CD4-positive, CD25-positive, alpha-beta regulatory T cell (primary cell): ENCODE measurements at regions not wholly inside any gene's neighbourhood (a gene's known extent, or its start where the extent isn't known, plus 50 kb on each side); places are given as distances from the start of the nearest gene placed in this dataset.

Experiments
- ATAC-seq, 2 donors: fragments of 150-1000 bp; cut with Tn5 transposase; one replicate each; pipeline ENCODE4 v1.10.0; 2021; ENCODE audit warnings: low read depth in 2 of 2, moderate number of reproducible peaks in 2 of 2, moderate library complexity in 1 of 2
- DNase-seq, 3 donors: peaks; one replicate each; pipeline versions ENCODE4 v3.0.0 to v3.0.0-alpha.2; 2012 to 2022; ENCODE audit warnings: mixed read lengths in 1 of 3
- H3K27ac ChIP-seq: one replicate; pipeline ENCODE4 v1.7.0; 2013; ENCODE audit warnings: mild to moderate bottlenecking, low read length; ENCODE audit not compliant: insufficient read depth, poor library complexity, severe bottlenecking
- H3K27me3 ChIP-seq: one replicate; pipeline ENCODE4 v1.7.0; 2013; ENCODE audit warnings: low read length; ENCODE audit not compliant: control insufficient read depth, insufficient read depth
- H3K36me3 ChIP-seq: one replicate; pipeline ENCODE4 v1.7.0; 2013; ENCODE audit warnings: mild to moderate bottlenecking, low read length, moderate library complexity; ENCODE audit not compliant: control insufficient read depth, insufficient read depth
- H3K4me1 ChIP-seq: 2 replicates; pipeline ENCODE4 v1.7.0; 2013; ENCODE audit warnings: mild to moderate bottlenecking, low read length; ENCODE audit not compliant: insufficient read depth, control insufficient read depth, poor library complexity, severe bottlenecking
- H3K4me3 ChIP-seq: one replicate; pipeline ENCODE4 v1.7.0; 2013; ENCODE audit warnings: low read depth, mild to moderate bottlenecking, low read length, moderate library complexity
- H3K9me3 ChIP-seq, 2 experiments: 1 replicate in 1 of 2; 2 replicates in 1 of 2; pipeline ENCODE4 v1.7.0; 2013; ENCODE audit warnings: low read length in 2 of 2, mild to moderate bottlenecking in 1 of 2, moderate library complexity in 1 of 2; ENCODE audit not compliant: control insufficient read depth in 2 of 2
- H3K27ac Mint-ChIP-seq, 3 donors: one replicate each; pipeline ENCODE4 v1.8.0; 2020 to 2022; ENCODE audit warnings: mild to moderate bottlenecking in 3 of 3, mixed read lengths in 3 of 3, moderate library complexity in 2 of 3
- H3K27me3 Mint-ChIP-seq: one replicate; pipeline ENCODE4 v1.8.0; 2022; ENCODE audit warnings: mild to moderate bottlenecking, mixed read lengths
- H3K36me3 Mint-ChIP-seq: one replicate; pipeline ENCODE4 v1.8.0; 2020; ENCODE audit warnings: mixed read lengths
- H3K4me1 Mint-ChIP-seq, 4 donors: one replicate each; pipeline ENCODE4 v1.8.0; 2020 to 2022; ENCODE audit warnings: mixed read lengths in 4 of 4, mild to moderate bottlenecking in 1 of 4
- H3K4me3 Mint-ChIP-seq, 4 donors: one replicate each; pipeline ENCODE4 v1.8.0; 2020 to 2022; ENCODE audit warnings: mild to moderate bottlenecking in 4 of 4, mixed read lengths in 4 of 4, moderate library complexity in 3 of 4
- H3K9me3 Mint-ChIP-seq, 7 donors: one replicate each; pipeline ENCODE4 v1.8.0; 2020 to 2022; ENCODE audit warnings: mixed read lengths in 7 of 7, mild to moderate bottlenecking in 3 of 7, moderate library complexity in 2 of 7

- Mint-ChIP-seq H3K27me3 (peaks cover 9% of the 10 kb centered on the region), H3K27ac (no peak overlapping the region), H3K4me1 (peaks cover 0 to 3% (median 0%) of the 10 kb centered on the region in 4 donors), H3K36me3 (no peaks in the 10 kb centered on the region), H3K9me3 (peaks cover 0 to 5% (median 3%) of the 10 kb centered on the region in 7 donors), H3K4me3 (no peak overlapping the region)
- H3K4me1 ChIP-seq = no peaks in the 10 kb centered on the region
- no peak for ATAC-seq
- H3K27me3 ChIP-seq = no peaks in the 10 kb centered on the region
- no peak overlapping the region for H3K27ac ChIP-seq
- H3K4me3 ChIP-seq = no peak overlapping the region
- no peaks in the 10 kb centered on the region for H3K9me3 ChIP-seq
- no peak for DNase-seq
- H3K36me3 ChIP-seq = no peaks in the 10 kb centered on the region
These were observed 66.0 kb upstream of the DIO3 start for GRCh38 chr14:101495284-101495683.

GRCh38 chr14:101495827-101496775 lies 65.2 kb upstream of the DIO3 start:
- Histone ChIP-seq H3K4me1 (no peaks in the 10 kb centered on the region), H3K27ac (no peak overlapping the region), H3K27me3 (no peaks in the 10 kb centered on the region), H3K4me3 (no peak overlapping the region), H3K36me3 (no peaks in the 10 kb centered on the region), H3K9me3 (no peaks in the 10 kb centered on the region)
- DNase-seq (no peak), ATAC-seq (no peak)
- Mint-ChIP-seq H3K36me3 (no peaks in the 10 kb centered on the region), H3K9me3 (peaks cover 0 to 5% (median 0%) of the 10 kb centered on the region in 7 donors), H3K4me1 (peaks cover 0 to 1% (median 0%) of the 10 kb centered on the region in 4 donors), H3K27ac (no peak overlapping the region), H3K27me3 (peaks cover 6% of the 10 kb centered on the region), H3K4me3 (no peak overlapping the region)

GRCh38 chr14:101496776-101497683 lies 64.3 kb upstream of the DIO3 start:
- Mint-ChIP-seq H3K27ac (no peak overlapping the region), H3K9me3 (peaks cover 0 to 4% (median 0%) of the 10 kb centered on the region in 7 donors), H3K4me3 (no peak overlapping the region), H3K4me1 (no peaks in the 10 kb centered on the region), H3K27me3 (peaks cover 6% of the 10 kb centered on the region), H3K36me3 (no peaks in the 10 kb centered on the region)
- DNase-seq (no peak), ATAC-seq (no peak)
- H3K27ac ChIP-seq = no peak overlapping the region
- no peaks in the 10 kb centered on the region for H3K4me1 ChIP-seq
- no peaks in the 10 kb centered on the region for H3K36me3 ChIP-seq
- H3K27me3 ChIP-seq = no peaks in the 10 kb centered on the region
- no peak overlapping the region for H3K4me3 ChIP-seq
- H3K9me3 ChIP-seq = no peaks in the 10 kb centered on the region

GRCh38 chr14:101497684-101498525 lies 63.4 kb upstream of the DIO3 start:
- H3K27me3 ChIP-seq = no peaks in the 10 kb centered on the region
- no peaks in the 10 kb centered on the region for H3K4me1 ChIP-seq
- no peaks in the 10 kb centered on the region for H3K36me3 Mint-ChIP-seq

GRCh38 chr14:101498526-101498860 lies 62.8 kb upstream of the DIO3 start:
- ATAC-seq = no peak
- no peaks in the 10 kb centered on the region for H3K9me3 ChIP-seq
- H3K27ac Mint-ChIP-seq = no peak overlapping the region
- no peaks in the 10 kb centered on the region for H3K36me3 Mint-ChIP-seq
- H3K4me3 ChIP-seq = no peak overlapping the region
- H3K9me3 Mint-ChIP-seq = peaks cover 0 to 3% (median 0%) of the 10 kb centered on the region in 7 donors
- H3K27ac ChIP-seq = no peak overlapping the region
- no peaks in the 10 kb centered on the region for H3K27me3 Mint-ChIP-seq
- no peaks in the 10 kb centered on the region for H3K27me3 ChIP-seq
- H3K36me3 ChIP-seq = no peaks in the 10 kb centered on the region
- H3K4me1 Mint-ChIP-seq = no peaks in the 10 kb centered on the region
- no peak for DNase-seq
- H3K4me1 ChIP-seq = no peaks in the 10 kb centered on the region
- no peak overlapping the region for H3K4me3 Mint-ChIP-seq

More at GRCh38 chr14:101497684-101498525, 63.4 kb upstream of the DIO3 start:
- Histone ChIP-seq H3K4me3 (no peak overlapping the region), H3K36me3 (no peaks in the 10 kb centered on the region), H3K27ac (no peak overlapping the region), H3K9me3 (no peaks in the 10 kb centered on the region)
- Mint-ChIP-seq H3K27ac (no peak overlapping the region), H3K27me3 (no peaks in the 10 kb centered on the region), H3K4me3 (no peak overlapping the region), H3K9me3 (peaks cover 0 to 4% (median 0%) of the 10 kb centered on the region in 7 donors), H3K4me1 (no peaks in the 10 kb centered on the region)
- DNase-seq (no peak), ATAC-seq (no peak)

- ATAC-seq (no peak), DNase-seq (no peak)
- Mint-ChIP-seq H3K27me3 (no peaks in the 10 kb centered on the region), H3K4me1 (no peaks in the 10 kb centered on the region), H3K27ac (no peak overlapping the region), H3K36me3 (no peaks in the 10 kb centered on the region), H3K4me3 (no peak overlapping the region), H3K9me3 (peaks cover 0 to 3% (median 0%) of the 10 kb centered on the region in 7 donors)
- Histone ChIP-seq H3K9me3 (no peaks in the 10 kb centered on the region), H3K4me3 (no peak overlapping the region), H3K36me3 (no peaks in the 10 kb centered on the region), H3K4me1 (no peaks in the 10 kb centered on the region), H3K27ac (no peak overlapping the region), H3K27me3 (no peaks in the 10 kb centered on the region)
These were observed 62.2 kb upstream of the DIO3 start for GRCh38 chr14:101499080-101499479.

GRCh38 chr14:101499513-101499912 lies 61.8 kb upstream of the DIO3 start:
- Histone ChIP-seq H3K4me1 (no peaks in the 10 kb centered on the region), H3K9me3 (no peaks in the 10 kb centered on the region), H3K4me3 (no peak overlapping the region), H3K27ac (no peak overlapping the region), H3K27me3 (no peaks in the 10 kb centered on the region), H3K36me3 (no peaks in the 10 kb centered on the region)
- Mint-ChIP-seq H3K4me1 (no peaks in the 10 kb centered on the region), H3K27ac (peak overlapping the region in 1 of 3 donors; percentile 38), H3K27me3 (no peaks in the 10 kb centered on the region), H3K9me3 (peaks cover 0 to 3% (median 0%) of the 10 kb centered on the region in 7 donors), H3K4me3 (no peak overlapping the region), H3K36me3 (no peaks in the 10 kb centered on the region)
- DNase-seq (no peak), ATAC-seq (no peak)
